AG09319 (cell line): ENCODE measurements at regions not wholly inside any gene's neighbourhood (a gene's known extent, or its start where the extent isn't known, plus 50 kb on each side); places are given as distances from the start of the nearest gene placed in this dataset.
"Not testable (repeated sequence)": the region's sequence is repeated elsewhere in the genome, so short reads cannot be mapped to it uniquely, and the experiment has no call there.

Source experiments
- DNase-seq: peaks from one replicate; pipeline ENCODE4 v3.0.0-alpha.2; 2010; ENCODE audit warnings: low read depth; ENCODE audit errors: extremely low read depth
- TF ChIP-seq, protein P1 (sequence below): IDR thresholded peaks from 2 replicates; pipeline ENCODE4 v1.5.1; 2011; ENCODE audit warnings: low read depth, mild to moderate bottlenecking, inconsistent platforms, low read length, moderate library complexity

DNA sequence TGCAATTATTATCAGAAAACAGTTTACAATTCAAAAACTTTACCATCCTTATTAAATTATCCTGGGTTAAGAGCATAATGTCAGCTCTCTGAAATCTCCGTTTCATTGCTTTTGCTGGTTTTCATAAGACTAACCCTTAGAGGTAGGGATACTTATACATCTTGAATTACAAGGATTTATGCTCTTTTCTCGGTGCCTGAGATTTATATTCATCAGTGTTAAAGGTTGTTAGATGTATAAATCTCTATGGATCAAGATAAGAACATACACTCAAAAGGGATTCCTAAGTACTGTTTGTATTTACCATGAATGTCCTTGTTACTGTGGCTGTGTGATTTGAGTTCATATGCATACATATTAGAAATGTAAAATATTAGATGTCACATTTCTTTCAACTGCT, 684.7 kb downstream of the EFNA5 start:
- DNase-seq = no peak
- TF ChIP-seq, protein P1, sequence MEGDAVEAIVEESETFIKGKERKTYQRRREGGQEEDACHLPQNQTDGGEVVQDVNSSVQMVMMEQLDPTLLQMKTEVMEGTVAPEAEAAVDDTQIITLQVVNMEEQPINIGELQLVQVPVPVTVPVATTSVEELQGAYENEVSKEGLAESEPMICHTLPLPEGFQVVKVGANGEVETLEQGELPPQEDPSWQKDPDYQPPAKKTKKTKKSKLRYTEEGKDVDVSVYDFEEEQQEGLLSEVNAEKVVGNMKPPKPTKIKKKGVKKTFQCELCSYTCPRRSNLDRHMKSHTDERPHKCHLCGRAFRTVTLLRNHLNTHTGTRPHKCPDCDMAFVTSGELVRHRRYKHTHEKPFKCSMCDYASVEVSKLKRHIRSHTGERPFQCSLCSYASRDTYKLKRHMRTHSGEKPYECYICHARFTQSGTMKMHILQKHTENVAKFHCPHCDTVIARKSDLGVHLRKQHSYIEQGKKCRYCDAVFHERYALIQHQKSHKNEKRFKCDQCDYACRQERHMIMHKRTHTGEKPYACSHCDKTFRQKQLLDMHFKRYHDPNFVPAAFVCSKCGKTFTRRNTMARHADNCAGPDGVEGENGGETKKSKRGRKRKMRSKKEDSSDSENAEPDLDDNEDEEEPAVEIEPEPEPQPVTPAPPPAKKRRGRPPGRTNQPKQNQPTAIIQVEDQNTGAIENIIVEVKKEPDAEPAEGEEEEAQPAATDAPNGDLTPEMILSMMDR = no peak

DNA sequence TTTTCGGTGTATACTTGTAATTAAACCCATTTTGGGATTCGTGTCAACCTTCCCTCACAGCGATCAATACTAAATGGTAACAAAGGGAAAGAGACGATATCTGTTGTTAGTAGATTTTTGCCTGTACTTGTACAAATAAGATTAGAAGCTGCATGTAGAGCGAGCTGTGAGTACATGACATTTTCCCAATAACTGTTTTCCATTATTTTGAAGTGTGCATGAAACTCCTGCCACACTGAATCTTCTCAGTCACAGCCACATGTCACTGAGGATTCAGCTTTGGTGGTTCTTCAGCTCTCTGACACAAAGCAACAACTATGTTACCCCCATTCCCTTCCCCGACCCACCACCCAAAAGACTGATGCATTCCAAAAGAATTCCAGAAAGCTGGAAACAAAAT, 685.6 kb downstream of the EFNA5 start:
- no peak for DNase-seq
- TF ChIP-seq, protein P1 = no peak

DNA sequence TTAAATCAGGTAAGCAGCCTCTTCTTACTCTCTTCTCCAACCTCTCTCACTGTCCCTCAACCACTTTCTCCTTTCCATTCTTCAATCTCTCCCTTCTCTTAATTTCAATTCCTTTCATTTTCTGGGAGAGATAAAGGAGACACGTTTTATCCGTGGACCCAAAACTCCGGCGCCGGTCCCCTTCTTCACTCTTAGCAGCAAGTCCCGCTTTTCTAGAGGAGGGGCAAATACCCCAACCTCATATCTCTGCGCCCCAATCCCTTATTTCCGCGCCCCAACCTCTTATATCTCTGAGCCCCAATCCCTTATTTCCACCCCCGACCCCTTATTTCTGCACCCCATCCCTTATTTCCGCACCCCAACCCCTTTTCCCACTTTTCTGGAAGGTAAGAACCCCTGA, 691.6 kb downstream of the EFNA5 start:
- not testable (repeated sequence) for DNase-seq

DNA sequence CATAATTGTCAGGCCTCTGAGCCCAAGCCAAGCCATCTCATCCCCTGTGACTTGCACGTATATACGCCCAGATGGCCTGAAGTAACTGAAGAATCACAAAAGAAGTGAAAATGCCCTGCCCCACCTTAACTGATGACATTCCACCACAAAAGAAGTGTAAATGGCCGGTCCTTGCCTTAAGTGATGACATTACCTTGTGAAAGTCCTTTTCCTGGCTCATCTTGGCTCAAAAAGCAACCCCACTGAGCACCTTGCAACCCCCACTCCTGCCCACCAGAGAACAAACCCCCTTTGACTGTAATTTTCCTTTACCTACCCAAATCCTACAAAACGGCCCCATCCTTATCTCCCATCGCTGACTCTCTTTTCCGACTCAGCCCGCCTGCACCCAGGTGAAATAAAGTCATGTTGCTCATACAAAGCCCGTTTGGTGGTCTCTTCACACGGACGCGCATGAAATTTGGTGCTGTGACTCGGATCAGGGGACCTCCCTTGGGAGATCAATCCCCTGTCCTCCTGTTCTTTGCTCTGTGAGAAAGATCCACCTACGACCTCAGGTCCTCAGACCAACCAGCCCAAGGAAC, 692.1 kb downstream of the EFNA5 start:
- not testable (repeated sequence) for DNase-seq

DNA sequence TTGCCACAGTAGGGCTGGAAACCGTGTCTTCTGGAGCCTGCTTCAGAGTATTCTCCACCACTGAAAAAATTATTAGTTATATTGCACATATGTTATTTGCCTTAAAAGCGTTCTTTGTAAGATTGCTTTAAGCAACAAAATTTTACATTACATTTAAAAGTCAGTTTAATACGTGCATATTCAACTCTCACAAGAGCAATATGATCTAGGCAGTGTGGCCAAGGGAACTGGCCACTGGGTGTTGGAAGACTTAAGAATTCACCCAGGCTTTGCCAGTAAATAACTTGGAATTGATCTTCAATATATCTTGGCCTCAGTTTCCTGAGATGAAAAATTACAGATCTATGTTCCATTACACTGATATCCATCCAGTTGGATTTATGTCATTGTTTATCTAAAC, 694.4 kb downstream of the EFNA5 start:
- no peak for DNase-seq
- TF ChIP-seq, protein P1 = no peak

DNA sequence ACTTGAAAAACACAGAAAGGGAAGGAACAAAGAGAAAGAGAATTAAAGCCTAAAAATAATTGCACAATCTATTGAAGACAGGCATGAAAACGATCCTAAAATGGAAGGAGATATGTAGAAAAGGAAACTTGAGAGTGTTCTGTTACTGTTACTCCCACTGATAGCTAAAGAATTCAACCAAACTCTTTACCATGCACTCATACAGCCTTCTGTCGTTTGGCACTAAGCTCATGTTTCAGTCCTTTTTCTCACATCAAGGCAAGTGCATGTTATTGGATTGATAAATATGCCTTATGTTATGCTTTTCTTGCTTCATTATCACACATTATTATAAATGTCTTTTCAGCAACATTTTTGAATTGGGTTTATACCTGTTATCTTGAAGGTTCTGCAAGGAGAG, 696.5 kb downstream of the EFNA5 start:
- TF ChIP-seq, protein P1 = no peak
- no peak for DNase-seq

DNA sequence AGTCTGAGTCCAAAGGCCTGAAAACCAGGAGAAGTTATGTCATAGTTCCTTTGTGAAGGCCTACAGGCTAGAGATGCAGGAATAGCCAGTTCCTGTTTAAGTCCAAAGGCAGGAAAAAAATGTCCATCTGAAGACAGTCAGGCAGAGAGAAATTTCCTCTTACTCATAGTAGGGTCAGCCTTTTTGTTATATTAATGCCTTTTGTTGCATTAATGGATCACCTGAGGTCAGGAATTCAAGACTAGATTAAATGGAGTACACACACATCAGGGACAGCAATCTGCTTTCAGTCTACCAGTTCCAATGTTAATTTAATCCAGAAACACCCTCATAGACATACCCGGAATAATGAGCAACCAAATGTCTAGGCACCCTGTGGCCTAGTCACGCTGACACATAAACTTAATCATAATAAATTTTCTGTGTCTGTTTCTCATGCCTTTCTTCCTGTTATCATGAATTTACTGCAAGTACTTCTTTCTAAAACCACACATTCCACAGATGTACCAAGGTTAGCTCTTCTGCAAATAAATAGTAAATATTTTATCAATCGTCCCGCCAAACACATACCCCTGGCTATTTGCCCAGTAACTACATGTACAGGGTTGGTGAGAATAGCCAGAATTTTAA, 703.9 kb downstream of the EFNA5 start:
- TF ChIP-seq, protein P1 = no peak
- no peak for DNase-seq

DNA sequence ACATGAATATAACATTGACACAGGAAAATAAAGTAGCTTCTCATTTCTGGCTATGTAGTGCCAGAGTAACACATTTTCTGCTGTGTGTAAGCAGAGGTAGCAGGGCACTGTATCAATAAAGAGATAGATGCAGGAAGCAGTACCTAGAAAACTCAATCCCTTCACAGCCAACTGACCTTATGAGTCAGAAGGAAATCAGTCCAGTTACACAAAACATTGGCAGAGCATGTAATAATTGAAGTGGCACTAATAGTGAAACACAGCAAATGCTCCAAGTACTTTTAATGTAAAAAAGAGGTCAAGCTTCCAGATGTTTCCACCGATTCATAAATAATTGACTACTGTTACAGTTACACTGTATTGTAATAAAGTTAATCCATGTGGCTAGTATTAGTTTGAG, 706.6 kb downstream of the EFNA5 start:
- no peak for DNase-seq
- TF ChIP-seq, protein P1 = no peak
